ENCODE measurements at regions not wholly inside any gene's neighbourhood (a gene's known extent, or its start where the extent isn't known, plus 50 kb on each side); places are given as distances from the start of the nearest gene placed in this dataset.

- no peak for TF ChIP-seq EZH2 (IDR thresholded peaks at IDR 0.05; ENCODE audit: low read depth, low read length, severe bottlenecking)
- TF ChIP-seq POLR2A (IDR thresholded peaks at IDR 0.05; ENCODE audit: control extremely low read depth in 1 of 2, low read depth in 2 of 2, low read length in 2 of 2), result no peak
- no peak for TF ChIP-seq CHD2 (IDR thresholded peaks at IDR 0.05; ENCODE audit: low read length)
- TF ChIP-seq CTCF (IDR thresholded peaks at IDR 0.05; ENCODE audit: control extremely low read depth in 1 of 3, insufficient read depth in 1 of 3, low read depth in 1 of 3, low read length in 3 of 3), result no peak
- no peak for TF ChIP-seq ZNF274 (IDR thresholded peaks at IDR 0.05; ENCODE audit: borderline replicate concordance, extremely low read depth, low read length)
- TF ChIP-seq MAX (IDR thresholded peaks at IDR 0.05), result no peak
- TF ChIP-seq NRF1 (IDR thresholded peaks at IDR 0.05; ENCODE audit: low read depth, low read length), result no peak
- TF ChIP-seq CHD1 (IDR thresholded peaks at IDR 0.05; ENCODE audit: low read depth, low read length), result no peak
- TF ChIP-seq ATF2 (IDR thresholded peaks at IDR 0.05; ENCODE audit: low read length), result no peak
- TF ChIP-seq CEBPB (IDR thresholded peaks at IDR 0.05; ENCODE audit: low read depth, low read length), result no peak
- TF ChIP-seq CREB1 (IDR thresholded peaks at IDR 0.05), result no peak
- no peak for TF ChIP-seq ASH2L (IDR thresholded peaks at IDR 0.05; ENCODE audit: low read length)
- no peak for TF ChIP-seq CBX8 (IDR thresholded peaks at IDR 0.05; ENCODE audit: borderline replicate concordance, low read depth, low read length)
- TF ChIP-seq ATF3 (IDR thresholded peaks at IDR 0.05; ENCODE audit: insufficient read depth, low read depth, low read length), result no peak
Measured at GRCh38 chr4:162409048-162409447, 245.2 kb upstream of the FSTL5 start.

All from H1 (cell line).